Upper lobe of right lung (tissue), 1 donor: ENCODE measurements at regions not wholly inside any gene's neighbourhood (a gene's known extent, or its start where the extent isn't known, plus 50 kb on each side); places are given as distances from the start of the nearest gene placed in this dataset.

Experiments used
- ATAC-seq: fragments of 200-7000 bp; cut with Tn5 transposase; one replicate; pipeline ENCODE4 v1.9.1; 2020; ENCODE audit warnings: mild to moderate bottlenecking, moderate library complexity
- DNase-seq: peaks from one replicate; pipeline ENCODE4 v3.0.0-alpha.2; 2020
- H3K27ac ChIP-seq: fragments of 200-600 bp; one replicate; pipeline ENCODE4 v1.8.0; 2022
- H3K27me3 ChIP-seq: fragments of 200-600 bp; one replicate; pipeline ENCODE4 v1.8.0; 2022; ENCODE audit warnings: mild to moderate bottlenecking
- H3K36me3 ChIP-seq: fragments of 200-600 bp; one replicate; pipeline ENCODE4 v1.8.0; 2022
- H3K4me1 ChIP-seq: fragments of 200-600 bp; one replicate; pipeline ENCODE4 v1.8.0; 2022
- H3K4me3 ChIP-seq: fragments of 200-600 bp; one replicate; pipeline ENCODE4 v1.8.0; 2022; ENCODE audit warnings: mild to moderate bottlenecking
- H3K9me3 ChIP-seq: fragments of 200-600 bp; one replicate; pipeline ENCODE4 v1.8.0; 2022
- CTCF ChIP-seq: fragments of 200-600 bp; IDR thresholded peaks from one replicate; pipeline ENCODE4 v1.8.0; 2022; ENCODE audit warnings: antibody characterized with exemption
- intact Hi-C: fragments of 100-400 bp; cut with DNase I; formaldehyde crosslinking; loops from one replicate; pipeline ENCODE4 v1.11.0; 2022
- donor health status: DM: no; HTN: yes; CAD: no; lungs with severe emphysema.

- Histone ChIP-seq H3K27ac (no peak overlapping the region), H3K4me3 (no peak overlapping the region), H3K27me3 (peaks cover 13% of the 10 kb centered on the region), H3K36me3 (no peaks in the 10 kb centered on the region), H3K4me1 (peaks cover 4% of the 10 kb centered on the region), H3K9me3 (no peaks in the 10 kb centered on the region)
- DNase-seq (no peak), ATAC-seq (no peak)
- no peak for TF ChIP-seq CTCF
- intact Hi-C loops = no loop called here
These were observed 137.4 kb upstream of the TCERG1L start for GRCh38 chr10:131448883-131449282.

- DNase-seq (no peak), ATAC-seq (no peak)
- TF ChIP-seq CTCF = no peak
- Histone ChIP-seq H3K4me3 (no peak overlapping the region), H3K36me3 (no peaks in the 10 kb centered on the region), H3K4me1 (peaks cover 6% of the 10 kb centered on the region), H3K27ac (no peak overlapping the region), H3K9me3 (no peaks in the 10 kb centered on the region), H3K27me3 (peaks cover 24% of the 10 kb centered on the region)
- intact Hi-C loops = no loop called here
These were observed 138.8 kb upstream of the TCERG1L start for GRCh38 chr10:131450216-131450765.

- Histone ChIP-seq H3K36me3 (no peaks in the 10 kb centered on the region), H3K27me3 (peaks cover 25% of the 10 kb centered on the region), H3K4me3 (no peak overlapping the region), H3K27ac (no peak overlapping the region), H3K4me1 (peaks cover 6% of the 10 kb centered on the region), H3K9me3 (no peaks in the 10 kb centered on the region)
- no peak for ATAC-seq
- DNase-seq = no peak
- intact Hi-C loops = no loop called here
- TF ChIP-seq CTCF = no peak
These were observed 140.0 kb upstream of the TCERG1L start for GRCh38 chr10:131451407-131452015.

GRCh38 chr10:131452926-131453720, 141.6 kb upstream of the TCERG1L start:
- no peaks in the 10 kb centered on the region for H3K36me3 ChIP-seq
- H3K4me1 ChIP-seq = peaks cover 6% of the 10 kb centered on the region
- H3K27ac ChIP-seq = no peak overlapping the region
- ATAC-seq (peak; percentile 27), DNase-seq (peak; percentile 63)
- intact Hi-C loops = no loop called here
- no peaks in the 10 kb centered on the region for H3K9me3 ChIP-seq
- peak overlapping the region; percentile 14 for H3K4me3 ChIP-seq
- peaks cover 25% of the 10 kb centered on the region for H3K27me3 ChIP-seq
- TF ChIP-seq CTCF = no peak

- intact Hi-C loops = no loop called here
- Histone ChIP-seq H3K27me3 (peaks cover 25% of the 10 kb centered on the region), H3K4me1 (peaks cover 6% of the 10 kb centered on the region), H3K36me3 (no peaks in the 10 kb centered on the region), H3K27ac (no peak overlapping the region), H3K4me3 (peak overlapping the region; percentile 14), H3K9me3 (no peaks in the 10 kb centered on the region)
- peak; percentile 78 for ATAC-seq
- DNase-seq = peak; percentile 75
- peak; percentile 92 for TF ChIP-seq CTCF
These were observed 142.5 kb upstream of the TCERG1L start for GRCh38 chr10:131453721-131454634.
